ENCODE measurements at regions not wholly inside any gene's neighbourhood (a gene's known extent, or its start where the extent isn't known, plus 50 kb on each side); places are given as distances from the start of the nearest gene placed in this dataset.

GRCh38 chr11:32161293-32161692, 70.4 kb downstream of the RCN1 start:
- no peak for DNase-seq (ENCODE audit: low read depth)
- in situ Hi-C loops (cut with HindIII; ENCODE audit: low pct_unique_long_range_greater_than_20kb, low sequenced_read_pairs) = no loop called here

- in situ Hi-C loops (cut with HindIII; ENCODE audit: low pct_unique_long_range_greater_than_20kb, low sequenced_read_pairs) = no loop called here
- DNase-seq (ENCODE audit: low read depth) = no peak
These were observed 71.5 kb downstream of the RCN1 start for GRCh38 chr11:32162351-32162750.

- in situ Hi-C loops (cut with HindIII; ENCODE audit: low pct_unique_long_range_greater_than_20kb, low sequenced_read_pairs) = no loop called here
- DNase-seq (ENCODE audit: low read depth) = no peak
These were observed 72.0 kb downstream of the RCN1 start for GRCh38 chr11:32162906-32163305.

GRCh38 chr11:32163557-32163956, 72.7 kb downstream of the RCN1 start:
- in situ Hi-C loops (cut with HindIII; ENCODE audit: low pct_unique_long_range_greater_than_20kb, low sequenced_read_pairs) = no loop called here
- no peak for DNase-seq (ENCODE audit: low read depth)

- no peak for DNase-seq (ENCODE audit: low read depth)
- in situ Hi-C loops (cut with HindIII; ENCODE audit: low pct_unique_long_range_greater_than_20kb, low sequenced_read_pairs) = no loop called here
These were observed 74.0 kb downstream of the RCN1 start for GRCh38 chr11:32164836-32165235.

GRCh38 chr11:32168924-32169323, 78.0 kb downstream of the RCN1 start:
- in situ Hi-C loops (cut with HindIII; ENCODE audit: low pct_unique_long_range_greater_than_20kb, low sequenced_read_pairs) = no loop called here
- no peak for DNase-seq (ENCODE audit: low read depth)

GRCh38 chr11:32171445-32171844, 80.6 kb downstream of the RCN1 start:
- DNase-seq (ENCODE audit: low read depth) = no peak

GRCh38 chr11:32172041-32172847, 81.4 kb downstream of the RCN1 start:
- DNase-seq (ENCODE audit: low read depth) = no peak
- in situ Hi-C loops (cut with HindIII; ENCODE audit: low pct_unique_long_range_greater_than_20kb, low sequenced_read_pairs) = no loop called here

More at GRCh38 chr11:32171445-32171844, 80.6 kb downstream of the RCN1 start:
- in situ Hi-C loops (cut with HindIII; ENCODE audit: low pct_unique_long_range_greater_than_20kb, low sequenced_read_pairs) = no loop called here

- DNase-seq (ENCODE audit: low read depth) = peak; percentile 18
These were observed 82.3 kb downstream of the RCN1 start for GRCh38 chr11:32172848-32173834.

GRCh38 chr11:32173977-32174376, 83.1 kb downstream of the RCN1 start:
- in situ Hi-C loops (cut with HindIII; ENCODE audit: low pct_unique_long_range_greater_than_20kb, low sequenced_read_pairs) = no loop called here

More at GRCh38 chr11:32172848-32173834, 82.3 kb downstream of the RCN1 start:
- in situ Hi-C loops (cut with HindIII; ENCODE audit: low pct_unique_long_range_greater_than_20kb, low sequenced_read_pairs) = no loop called here

GRCh38 chr11:32176223-32176934, 85.5 kb downstream of the RCN1 start:
- in situ Hi-C loops (cut with HindIII; ENCODE audit: low pct_unique_long_range_greater_than_20kb, low sequenced_read_pairs) = no loop called here
- DNase-seq (ENCODE audit: low read depth) = peak; percentile 70

More at GRCh38 chr11:32173977-32174376, 83.1 kb downstream of the RCN1 start:
- DNase-seq (ENCODE audit: low read depth) = no peak

- in situ Hi-C loops (cut with HindIII; ENCODE audit: low pct_unique_long_range_greater_than_20kb, low sequenced_read_pairs) = no loop called here
- no peak for DNase-seq (ENCODE audit: low read depth)
These were observed 87.8 kb downstream of the RCN1 start for GRCh38 chr11:32178692-32179091.

GRCh38 chr11:32183512-32183911, 92.6 kb downstream of the RCN1 start:
- no peak for DNase-seq (ENCODE audit: low read depth)
- in situ Hi-C loops (cut with HindIII; ENCODE audit: low pct_unique_long_range_greater_than_20kb, low sequenced_read_pairs) = no loop called here

GRCh38 chr11:32184041-32184722, 93.3 kb downstream of the RCN1 start:
- DNase-seq (ENCODE audit: low read depth) = no peak
- in situ Hi-C loops (cut with HindIII; ENCODE audit: low pct_unique_long_range_greater_than_20kb, low sequenced_read_pairs) = no loop called here

GRCh38 chr11:32184723-32185376, 94.0 kb downstream of the RCN1 start:
- DNase-seq (ENCODE audit: low read depth) = no peak
- in situ Hi-C loops (cut with HindIII; ENCODE audit: low pct_unique_long_range_greater_than_20kb, low sequenced_read_pairs) = no loop called here

- no peak for DNase-seq (ENCODE audit: low read depth)
- in situ Hi-C loops (cut with HindIII; ENCODE audit: low pct_unique_long_range_greater_than_20kb, low sequenced_read_pairs) = no loop called here
These were observed 95.2 kb downstream of the RCN1 start for GRCh38 chr11:32186118-32186517.

GRCh38 chr11:32187111-32187510, 96.2 kb downstream of the RCN1 start:
- DNase-seq (ENCODE audit: low read depth) = peak; percentile 58

More at GRCh38 chr11:32187111-32187510, 96.2 kb downstream of the RCN1 start:
- in situ Hi-C loops (cut with HindIII; ENCODE audit: low pct_unique_long_range_greater_than_20kb, low sequenced_read_pairs) = no loop called here
